ENCODE measurements at regions not wholly inside any gene's neighbourhood (a gene's known extent, or its start where the extent isn't known, plus 50 kb on each side); places are given as distances from the start of the nearest gene placed in this dataset.

GRCh38 chr10:18735711-18736110, 76.5 kb downstream of the ARL5B start:
- TF ChIP-seq CTCF (IDR thresholded peaks at IDR 0.05; ENCODE audit: borderline replicate concordance, extremely low read depth, low read length, poor library complexity, severe bottlenecking) (no peak), EZH2 (IDR thresholded peaks at IDR 0.05; ENCODE audit: borderline replicate concordance, low read depth, low read length, severe bottlenecking) (no peak)
